Upper lobe of left lung (tissue), 4 donors: ENCODE measurements at regions not wholly inside any gene's neighbourhood (a gene's known extent, or its start where the extent isn't known, plus 50 kb on each side); places are given as distances from the start of the nearest gene placed in this dataset.
"Not testable (repeated sequence)": the region's sequence is repeated elsewhere in the genome, so short reads cannot be mapped to it uniquely, and the experiment has no call there.

Source experiments
- EP300 ChIP-seq, 4 donors: sonication (generic); formaldehyde crosslinking; IDR thresholded peaks; one replicate each; pipeline ENCODE4 v1.5.1; 2017; ENCODE audit warnings: antibody characterized with exemption in 4 of 4, control low read depth in 2 of 4
- POLR2A ChIP-seq, 4 donors: fragments of 450-650 bp; IDR thresholded peaks; one replicate each; pipeline ENCODE4 v1.5.1; 2016 to 2017; ENCODE audit warnings: antibody characterized with exemption in 4 of 4, mild to moderate bottlenecking in 2 of 4
- POLR2AphosphoS5 ChIP-seq, 2 donors: sonication (generic); formaldehyde crosslinking; IDR thresholded peaks; one replicate each; pipeline ENCODE4 v1.5.1; 2017; ENCODE audit warnings: antibody characterized with exemption in 2 of 2
- TF ChIP-seq, protein P1 (sequence below), 6 experiments: fragments of 450-650 bp in 4 of 6; fragments of 200-600 bp in 2 of 6; sonication (generic) in 2 of 6; IDR thresholded peaks; one replicate each; pipeline ENCODE4 v1.5.1; 2016 to 2019; ENCODE audit warnings: antibody characterized with exemption in 6 of 6

DNA sequence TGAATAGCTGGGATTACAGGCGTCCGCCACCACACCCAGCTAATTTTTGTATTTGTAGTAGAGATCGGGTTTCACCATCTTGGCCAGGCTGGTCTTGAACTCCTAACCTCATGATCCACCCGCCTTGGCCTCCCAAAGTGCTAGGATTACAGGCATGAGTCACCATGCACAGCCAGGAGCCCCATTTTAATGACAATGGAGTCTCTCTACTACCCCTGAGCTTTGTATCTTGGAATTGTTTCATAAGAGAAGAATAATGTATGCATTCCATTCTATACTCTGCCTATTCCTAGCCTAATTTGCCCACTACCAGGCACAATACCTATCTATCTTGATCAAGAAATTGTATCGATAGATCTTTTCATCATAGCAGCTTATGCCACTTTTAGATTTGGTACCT lies 574.1 kb downstream of the HTR1A start:
- not testable (repeated sequence) for TF ChIP-seq POLR2A, POLR2AphosphoS5, EP300 (IDR thresholded peaks at IDR 0.05)
- TF ChIP-seq, protein P1, sequence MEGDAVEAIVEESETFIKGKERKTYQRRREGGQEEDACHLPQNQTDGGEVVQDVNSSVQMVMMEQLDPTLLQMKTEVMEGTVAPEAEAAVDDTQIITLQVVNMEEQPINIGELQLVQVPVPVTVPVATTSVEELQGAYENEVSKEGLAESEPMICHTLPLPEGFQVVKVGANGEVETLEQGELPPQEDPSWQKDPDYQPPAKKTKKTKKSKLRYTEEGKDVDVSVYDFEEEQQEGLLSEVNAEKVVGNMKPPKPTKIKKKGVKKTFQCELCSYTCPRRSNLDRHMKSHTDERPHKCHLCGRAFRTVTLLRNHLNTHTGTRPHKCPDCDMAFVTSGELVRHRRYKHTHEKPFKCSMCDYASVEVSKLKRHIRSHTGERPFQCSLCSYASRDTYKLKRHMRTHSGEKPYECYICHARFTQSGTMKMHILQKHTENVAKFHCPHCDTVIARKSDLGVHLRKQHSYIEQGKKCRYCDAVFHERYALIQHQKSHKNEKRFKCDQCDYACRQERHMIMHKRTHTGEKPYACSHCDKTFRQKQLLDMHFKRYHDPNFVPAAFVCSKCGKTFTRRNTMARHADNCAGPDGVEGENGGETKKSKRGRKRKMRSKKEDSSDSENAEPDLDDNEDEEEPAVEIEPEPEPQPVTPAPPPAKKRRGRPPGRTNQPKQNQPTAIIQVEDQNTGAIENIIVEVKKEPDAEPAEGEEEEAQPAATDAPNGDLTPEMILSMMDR (IDR thresholded peaks at IDR 0.05) = not testable (repeated sequence)
